Erythroblast (primary cell): ENCODE measurements at regions not wholly inside any gene's neighbourhood (a gene's known extent, or its start where the extent isn't known, plus 50 kb on each side); places are given as distances from the start of the nearest gene placed in this dataset.

Experiments used
- DNase-seq, 2 experiments: peaks; one replicate each; lab custom pipeline; 2025; lab: John Stamatoyannopoulos, UW
- GATA1 ChIP-seq: IDR thresholded peaks from 2 replicates; pipeline ENCODE4 v1.6.1; 2011; ENCODE audit warnings: low read depth, mild to moderate bottlenecking, control low read depth, low read length, moderate library complexity
- POLR2A ChIP-seq: IDR thresholded peaks from 2 replicates; pipeline ENCODE4 v1.6.1; 2011; ENCODE audit warnings: mild to moderate bottlenecking, low read length

GRCh38 chr2:134122610-134123009 is 131.3 kb upstream of the MGAT5 start:
- no peak for DNase-seq
- TF ChIP-seq POLR2A (no peak), GATA1 (no peak)

- no peak for DNase-seq
- no peak for TF ChIP-seq GATA1
- no peak for TF ChIP-seq POLR2A
Observed at GRCh38 chr2:134123332-134123731, 130.5 kb upstream of the MGAT5 start.

- DNase-seq = peak in 1 of 2 experiments; percentile 5
- TF ChIP-seq POLR2A (no peak), GATA1 (no peak)
Observed at GRCh38 chr2:134124047-134124753, 129.7 kb upstream of the MGAT5 start.

GRCh38 chr2:134127496-134127895 is 126.4 kb upstream of the MGAT5 start:
- TF ChIP-seq GATA1 (no peak), POLR2A (no peak)
- no peak for DNase-seq

GRCh38 chr2:134128746-134129145 is 125.1 kb upstream of the MGAT5 start:
- TF ChIP-seq GATA1 = no peak
- TF ChIP-seq POLR2A = no peak
- DNase-seq = no peak

- no peak for DNase-seq
- TF ChIP-seq POLR2A (no peak), GATA1 (no peak)
Observed at GRCh38 chr2:134129900-134130537, 123.9 kb upstream of the MGAT5 start.

GRCh38 chr2:134131681-134132489 is 122.0 kb upstream of the MGAT5 start:
- TF ChIP-seq POLR2A (no peak), GATA1 (no peak)
- no peak for DNase-seq

- DNase-seq = peak in 1 of 2 experiments; percentile 2
- TF ChIP-seq POLR2A = no peak
- TF ChIP-seq GATA1 = no peak
Observed at GRCh38 chr2:134132490-134132857, 121.4 kb upstream of the MGAT5 start.

GRCh38 chr2:134133622-134134312 is 120.1 kb upstream of the MGAT5 start:
- TF ChIP-seq POLR2A (no peak), GATA1 (no peak)
- no peak for DNase-seq

GRCh38 chr2:134134313-134134706 is 119.6 kb upstream of the MGAT5 start:
- no peak for TF ChIP-seq GATA1
- TF ChIP-seq POLR2A = no peak
- DNase-seq = no peak

- TF ChIP-seq GATA1 (no peak), POLR2A (no peak)
- no peak for DNase-seq
Observed at GRCh38 chr2:134134827-134135226, 119.0 kb upstream of the MGAT5 start.

- no peak for TF ChIP-seq POLR2A
- TF ChIP-seq GATA1 = no peak
- no peak for DNase-seq
Observed at GRCh38 chr2:134135793-134136192, 118.1 kb upstream of the MGAT5 start.

- no peak for DNase-seq
- TF ChIP-seq POLR2A (no peak), GATA1 (no peak)
Observed at GRCh38 chr2:134136731-134137130, 117.1 kb upstream of the MGAT5 start.
